ENCODE measurements at regions not wholly inside any gene's neighbourhood (a gene's known extent, or its start where the extent isn't known, plus 50 kb on each side); places are given as distances from the start of the nearest gene placed in this dataset.

- TF ChIP-seq CTCF (IDR thresholded peaks at IDR 0.05; ENCODE audit: insufficient read depth, low read length, poor library complexity, severe bottlenecking) = no peak
- DNase-seq (ENCODE audit: extremely low read depth, insufficient read length) = no peak
- Histone ChIP-seq H3K4me3 (replicated peaks; ENCODE audit: low read depth, low read length) (no peak overlapping the region), H3K27me3 (replicated peaks; ENCODE audit: control insufficient read depth, insufficient read depth, low read length) (no peaks in the 10 kb centered on the region), H3K36me3 (ENCODE audit: control insufficient read depth, insufficient read depth, low read length) (no peaks in the 10 kb centered on the region)
These were observed 141.8 kb downstream of the POLR1F start for GRCh38 chr7:19567011-19567410.

GRCh38 chr7:19565602-19566001 lies 143.2 kb downstream of the POLR1F start:
- Histone ChIP-seq H3K36me3 (ENCODE audit: control insufficient read depth, insufficient read depth, low read length) (no peaks in the 10 kb centered on the region), H3K4me3 (replicated peaks; ENCODE audit: low read depth, low read length) (no peak overlapping the region), H3K27me3 (replicated peaks; ENCODE audit: control insufficient read depth, insufficient read depth, low read length) (no peaks in the 10 kb centered on the region)
- DNase-seq (ENCODE audit: extremely low read depth, insufficient read length) = no peak
- TF ChIP-seq CTCF (IDR thresholded peaks at IDR 0.05; ENCODE audit: insufficient read depth, low read length, poor library complexity, severe bottlenecking) = no peak

GRCh38 chr7:19561121-19561805 lies 147.6 kb downstream of the POLR1F start:
- Histone ChIP-seq H3K36me3 (ENCODE audit: control insufficient read depth, insufficient read depth, low read length) (no peaks in the 10 kb centered on the region), H3K4me3 (replicated peaks; ENCODE audit: low read depth, low read length) (no peak overlapping the region), H3K27me3 (replicated peaks; ENCODE audit: control insufficient read depth, insufficient read depth, low read length) (no peaks in the 10 kb centered on the region)
- TF ChIP-seq CTCF (IDR thresholded peaks at IDR 0.05; ENCODE audit: insufficient read depth, low read length, poor library complexity, severe bottlenecking) = no peak
- no peak for DNase-seq (ENCODE audit: extremely low read depth, insufficient read length)

- Histone ChIP-seq H3K36me3 (ENCODE audit: control insufficient read depth, insufficient read depth, low read length) (no peaks in the 10 kb centered on the region), H3K27me3 (replicated peaks; ENCODE audit: control insufficient read depth, insufficient read depth, low read length) (no peaks in the 10 kb centered on the region), H3K4me3 (replicated peaks; ENCODE audit: low read depth, low read length) (no peak overlapping the region)
- no peak for TF ChIP-seq CTCF (IDR thresholded peaks at IDR 0.05; ENCODE audit: insufficient read depth, low read length, poor library complexity, severe bottlenecking)
- DNase-seq (ENCODE audit: extremely low read depth, insufficient read length) = no peak
These were observed 148.5 kb downstream of the POLR1F start for GRCh38 chr7:19560111-19560883.

GRCh38 chr7:19558527-19558926 lies 150.3 kb downstream of the POLR1F start:
- no peak overlapping the region for H3K4me3 ChIP-seq (replicated peaks; ENCODE audit: low read depth, low read length)
- no peaks in the 10 kb centered on the region for H3K27me3 ChIP-seq (replicated peaks; ENCODE audit: control insufficient read depth, insufficient read depth, low read length)
- TF ChIP-seq CTCF (IDR thresholded peaks at IDR 0.05; ENCODE audit: insufficient read depth, low read length, poor library complexity, severe bottlenecking) = no peak
- no peaks in the 10 kb centered on the region for H3K36me3 ChIP-seq (ENCODE audit: control insufficient read depth, insufficient read depth, low read length)
- no peak for DNase-seq (ENCODE audit: extremely low read depth, insufficient read length)

Data from GM06990 (cell line).